ENCODE measurements at regions not wholly inside any gene's neighbourhood (a gene's known extent, or its start where the extent isn't known, plus 50 kb on each side); places are given as distances from the start of the nearest gene placed in this dataset.
"Not testable (repeated sequence)": the region's sequence is repeated elsewhere in the genome, so short reads cannot be mapped to it uniquely, and the experiment has no call there.

GRCh38 chr19:28619816-28620429, 593.0 kb downstream of the UQCRFS1 start:
- Histone ChIP-seq H3K4me1 (ENCODE audit: control insufficient read depth, insufficient read depth, low read length, poor library complexity, severe bottlenecking) (no peaks in the 10 kb centered on the region), H3K36me3 (ENCODE audit: control insufficient read depth, insufficient read depth, low read length) (no peaks in the 10 kb centered on the region), H3K27ac (ENCODE audit: low read depth, low read length, severe bottlenecking) (no peak overlapping the region), H3K9me3 (ENCODE audit: control insufficient read depth, low read length) (peaks cover 10% of the 10 kb centered on the region), H3K4me3 (ENCODE audit: extremely low read depth, insufficient read depth, low read length, poor library complexity, severe bottlenecking) (no peak overlapping the region)
- WGBS, 2 experiments (ENCODE audit: insufficient coverage in 2 of 2), result 96 to 100% methylated on average over 1 to 2 of the region's 5 CpGs

DNA sequence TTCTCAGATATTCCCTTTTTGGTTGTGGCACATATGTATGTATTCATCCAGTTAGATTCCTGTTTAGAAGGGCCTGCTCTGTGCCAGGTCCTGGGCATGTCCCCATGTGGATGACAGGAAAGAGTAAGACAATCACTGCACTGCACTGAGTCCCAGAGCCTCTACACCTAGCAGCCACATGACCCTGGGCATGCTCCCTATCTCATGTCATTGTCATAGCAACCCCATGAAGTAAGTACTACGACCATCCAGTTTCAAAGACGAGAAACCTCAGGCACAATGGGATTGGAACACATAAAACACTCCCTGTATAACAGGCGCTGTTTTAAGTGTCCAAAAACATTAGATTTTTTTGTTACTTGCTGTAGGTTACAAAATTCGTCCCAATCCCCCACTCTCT, 594.4 kb downstream of the UQCRFS1 start:
- Histone ChIP-seq H3K4me1 (ENCODE audit: control insufficient read depth, insufficient read depth, low read length, poor library complexity, severe bottlenecking) (no peaks in the 10 kb centered on the region), H3K9me3 (ENCODE audit: control insufficient read depth, low read length) (peaks cover 11% of the 10 kb centered on the region), H3K4me3 (ENCODE audit: extremely low read depth, insufficient read depth, low read length, poor library complexity, severe bottlenecking) (no peak overlapping the region), H3K36me3 (ENCODE audit: control insufficient read depth, insufficient read depth, low read length) (no peaks in the 10 kb centered on the region), H3K27ac (ENCODE audit: low read depth, low read length, severe bottlenecking) (no peak overlapping the region)
- WGBS, 2 experiments (ENCODE audit: insufficient coverage in 2 of 2), result 85 to 100% methylated on average over 2 to 3 of the region's 4 CpGs

DNA sequence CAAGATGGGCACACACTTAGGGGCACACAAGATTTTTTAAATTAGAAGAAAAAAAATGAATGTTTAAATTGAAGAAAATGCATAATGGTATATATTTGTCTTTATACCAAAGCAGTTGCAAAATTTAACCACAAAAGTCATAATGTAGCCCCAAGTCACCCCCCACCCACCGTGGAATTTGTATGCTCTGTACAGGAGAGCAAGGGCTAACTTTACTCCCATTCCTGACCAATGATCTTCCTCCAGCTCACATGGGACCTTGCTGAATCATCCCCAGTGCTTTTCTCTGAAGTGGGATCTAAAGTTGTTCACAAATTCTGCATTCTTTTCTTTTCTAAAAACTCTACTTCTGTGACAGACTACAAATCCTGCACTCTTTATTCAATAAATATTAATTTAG, 597.0 kb downstream of the UQCRFS1 start:
- H3K27ac ChIP-seq (ENCODE audit: low read depth, low read length, severe bottlenecking), result no peak overlapping the region
- 100% methylated on average over 1 of the region's 1 CpG; no CpG with 5 or more reads in 1 of the 2 experiments for WGBS, 2 experiments (ENCODE audit: insufficient coverage in 2 of 2)

GRCh38 chr19:28615546-28615916, 597.4 kb downstream of the UQCRFS1 start:
- no peak overlapping the region for H3K27ac ChIP-seq (ENCODE audit: low read depth, low read length, severe bottlenecking)
- WGBS, 2 experiments (ENCODE audit: insufficient coverage in 2 of 2), result 82 to 100% methylated on average over 2 of the region's 3 CpGs
- no peaks in the 10 kb centered on the region for H3K36me3 ChIP-seq (ENCODE audit: control insufficient read depth, insufficient read depth, low read length)
- peaks cover 11% of the 10 kb centered on the region for H3K9me3 ChIP-seq (ENCODE audit: control insufficient read depth, low read length)
- no peak overlapping the region for H3K4me3 ChIP-seq (ENCODE audit: extremely low read depth, insufficient read depth, low read length, poor library complexity, severe bottlenecking)
- no peaks in the 10 kb centered on the region for H3K4me1 ChIP-seq (ENCODE audit: control insufficient read depth, insufficient read depth, low read length, poor library complexity, severe bottlenecking)

More for the DNA sequence above, 597.0 kb downstream of the UQCRFS1 start:
- Histone ChIP-seq H3K4me1 (ENCODE audit: control insufficient read depth, insufficient read depth, low read length, poor library complexity, severe bottlenecking) (no peaks in the 10 kb centered on the region), H3K36me3 (ENCODE audit: control insufficient read depth, insufficient read depth, low read length) (no peaks in the 10 kb centered on the region), H3K4me3 (ENCODE audit: extremely low read depth, insufficient read depth, low read length, poor library complexity, severe bottlenecking) (no peak overlapping the region), H3K9me3 (ENCODE audit: control insufficient read depth, low read length) (peaks cover 11% of the 10 kb centered on the region)

DNA sequence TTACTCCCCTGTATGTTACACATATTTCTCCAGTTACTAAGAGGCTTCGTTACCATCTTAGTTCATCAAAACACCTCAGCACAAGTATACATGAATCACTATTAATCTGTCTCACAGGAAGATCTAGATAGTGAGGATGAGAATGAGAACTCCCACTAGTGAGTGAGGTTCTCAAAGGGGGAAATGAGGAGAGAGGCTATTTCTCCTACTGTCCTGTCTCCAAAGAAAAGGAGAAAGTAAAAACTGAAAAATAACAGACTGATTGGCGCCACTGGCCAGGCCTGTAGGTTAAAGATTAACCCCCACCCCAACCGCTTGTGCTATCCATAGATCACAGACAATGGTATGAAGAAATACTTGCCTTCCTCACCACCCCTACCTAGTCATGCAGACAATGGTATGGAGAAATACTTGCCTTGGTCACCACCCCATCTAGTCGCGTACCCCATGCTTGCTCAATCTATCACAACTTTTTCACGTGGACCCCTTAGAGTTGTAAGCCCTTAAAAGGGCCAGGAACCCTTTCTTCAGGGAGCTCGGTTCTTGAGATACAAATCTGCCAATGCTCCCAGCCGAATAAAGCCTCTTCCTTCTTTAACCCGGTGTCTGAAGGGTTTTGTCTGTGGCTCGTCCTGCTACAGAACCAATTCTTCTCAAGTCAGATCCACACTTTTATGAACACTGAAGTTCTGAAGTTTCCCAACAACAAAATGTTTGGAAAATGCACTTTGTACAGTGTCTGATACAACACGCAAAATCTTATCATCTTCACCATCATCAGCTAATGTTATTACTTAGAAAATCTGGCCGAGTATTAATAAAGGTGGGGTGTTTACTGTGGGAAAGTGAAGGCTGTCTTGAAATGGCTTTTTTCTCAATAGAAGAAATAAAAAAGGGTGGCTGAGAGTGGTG, 598.1 kb downstream of the UQCRFS1 start:
- Histone ChIP-seq H3K36me3 (ENCODE audit: control insufficient read depth, insufficient read depth, low read length) (no peaks in the 10 kb centered on the region), H3K27ac (ENCODE audit: low read depth, low read length, severe bottlenecking) (no peak overlapping the region)
- WGBS, 2 experiments (ENCODE audit: insufficient coverage in 2 of 2), result 92 to 95% methylated on average over 5 to 7 of the region's 12 CpGs

GRCh38 chr19:28612275-28612769, 600.6 kb downstream of the UQCRFS1 start:
- Histone ChIP-seq H3K36me3 (ENCODE audit: control insufficient read depth, insufficient read depth, low read length) (no peaks in the 10 kb centered on the region), H3K4me3 (ENCODE audit: extremely low read depth, insufficient read depth, low read length, poor library complexity, severe bottlenecking) (no peak overlapping the region), H3K9me3 (ENCODE audit: control insufficient read depth, low read length) (peaks cover 11% of the 10 kb centered on the region), H3K27ac (ENCODE audit: low read depth, low read length, severe bottlenecking) (no peak overlapping the region), H3K4me1 (ENCODE audit: control insufficient read depth, insufficient read depth, low read length, poor library complexity, severe bottlenecking) (no peaks in the 10 kb centered on the region)
- 86 to 93% methylated on average over 3 to 6 of the region's 8 CpGs for WGBS, 2 experiments (ENCODE audit: insufficient coverage in 2 of 2)

More for the DNA sequence above, 598.1 kb downstream of the UQCRFS1 start:
- Histone ChIP-seq H3K9me3 (ENCODE audit: control insufficient read depth, low read length) (peaks cover 11% of the 10 kb centered on the region), H3K4me1 (ENCODE audit: control insufficient read depth, insufficient read depth, low read length, poor library complexity, severe bottlenecking) (no peaks in the 10 kb centered on the region), H3K4me3 (ENCODE audit: extremely low read depth, insufficient read depth, low read length, poor library complexity, severe bottlenecking) (no peak overlapping the region)

DNA sequence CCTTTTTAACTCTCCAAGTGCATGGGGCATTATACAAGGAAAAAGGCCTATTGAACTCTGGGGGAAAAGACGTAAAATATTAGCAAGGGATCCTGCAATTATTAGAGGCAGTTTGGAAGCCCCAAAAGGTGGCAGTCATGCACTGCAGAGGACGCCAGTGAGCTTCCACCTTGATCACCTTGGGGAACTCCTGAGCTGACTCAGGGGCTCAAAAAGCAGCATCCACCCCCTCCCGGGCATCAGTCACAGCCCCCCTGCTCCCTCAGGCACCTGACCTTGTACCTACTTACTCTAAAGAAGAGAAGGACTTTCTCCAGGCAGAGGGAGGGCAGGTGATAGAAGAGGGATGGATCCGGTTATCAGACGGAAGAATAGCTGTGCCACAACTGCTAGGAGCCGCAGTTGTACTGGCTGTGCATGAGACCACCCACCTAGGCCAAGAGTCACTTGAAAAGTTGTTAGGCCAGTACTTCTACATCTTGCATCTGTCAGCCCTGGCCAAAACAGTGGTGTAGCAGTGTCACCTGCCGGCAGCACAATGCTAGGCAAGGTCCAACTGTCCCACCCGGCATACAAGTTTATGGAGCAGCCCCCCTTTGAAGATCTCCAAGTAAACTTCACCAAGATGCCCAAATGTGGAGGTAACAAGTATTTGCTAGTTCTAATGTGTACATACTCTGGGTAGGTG, 601.6 kb downstream of the UQCRFS1 start:
- H3K27ac ChIP-seq (ENCODE audit: low read depth, low read length, severe bottlenecking); H3K4me3 ChIP-seq (ENCODE audit: extremely low read depth, insufficient read depth, low read length, poor library complexity, severe bottlenecking); H3K4me1 ChIP-seq (ENCODE audit: control insufficient read depth, insufficient read depth, low read length, poor library complexity, severe bottlenecking); H3K36me3 ChIP-seq (ENCODE audit: control insufficient read depth, insufficient read depth, low read length): not testable (repeated sequence)
- WGBS, 2 experiments (ENCODE audit: insufficient coverage in 2 of 2), result 95% methylated on average over 6 of the region's 8 CpGs
- peaks cover 21% of the 10 kb centered on the region for H3K9me3 ChIP-seq (ENCODE audit: control insufficient read depth, low read length)

- Histone ChIP-seq H3K36me3 (ENCODE audit: control insufficient read depth, insufficient read depth, low read length) (no peaks in the 10 kb centered on the region), H3K9me3 (ENCODE audit: control insufficient read depth, low read length) (peaks cover 21% of the 10 kb centered on the region), H3K4me1 (ENCODE audit: control insufficient read depth, insufficient read depth, low read length, poor library complexity, severe bottlenecking) (no peaks in the 10 kb centered on the region), H3K4me3 (ENCODE audit: extremely low read depth, insufficient read depth, low read length, poor library complexity, severe bottlenecking) (no peak overlapping the region), H3K27ac (ENCODE audit: low read depth, low read length, severe bottlenecking) (no peak overlapping the region)
- 86 to 91% methylated on average over 5 to 6 of the region's 6 CpGs for WGBS, 2 experiments (ENCODE audit: insufficient coverage in 2 of 2)
Observed at GRCh38 chr19:28610731-28611130, 602.2 kb downstream of the UQCRFS1 start.

GRCh38 chr19:28609944-28610343, 603.0 kb downstream of the UQCRFS1 start:
- Histone ChIP-seq H3K4me1 (ENCODE audit: control insufficient read depth, insufficient read depth, low read length, poor library complexity, severe bottlenecking) (no peaks in the 10 kb centered on the region), H3K4me3 (ENCODE audit: extremely low read depth, insufficient read depth, low read length, poor library complexity, severe bottlenecking) (no peak overlapping the region), H3K36me3 (ENCODE audit: control insufficient read depth, insufficient read depth, low read length) (no peaks in the 10 kb centered on the region), H3K27ac (ENCODE audit: low read depth, low read length, severe bottlenecking) (no peak overlapping the region), H3K9me3 (ENCODE audit: control insufficient read depth, low read length) (peaks cover 13% of the 10 kb centered on the region)
- WGBS, 2 experiments (ENCODE audit: insufficient coverage in 2 of 2), result 88 to 97% methylated on average over 4 of the region's 5 CpGs

- no peaks in the 10 kb centered on the region for H3K4me1 ChIP-seq (ENCODE audit: control insufficient read depth, insufficient read depth, low read length, poor library complexity, severe bottlenecking)
- H3K36me3 ChIP-seq (ENCODE audit: control insufficient read depth, insufficient read depth, low read length), result no peaks in the 10 kb centered on the region
- 80 to 85% methylated on average over 1 to 6 of the region's 8 CpGs for WGBS, 2 experiments (ENCODE audit: insufficient coverage in 2 of 2)
- H3K9me3 ChIP-seq (ENCODE audit: control insufficient read depth, low read length), result peaks cover 12% of the 10 kb centered on the region
- no peak overlapping the region for H3K27ac ChIP-seq (ENCODE audit: low read depth, low read length, severe bottlenecking)
- H3K4me3 ChIP-seq (ENCODE audit: extremely low read depth, insufficient read depth, low read length, poor library complexity, severe bottlenecking), result no peak overlapping the region
Observed at GRCh38 chr19:28609091-28609755, 603.7 kb downstream of the UQCRFS1 start.

Measured in mesodermal cell (in vitro differentiated cells).